ENCODE measurements at regions not wholly inside any gene's neighbourhood (a gene's known extent, or its start where the extent isn't known, plus 50 kb on each side); places are given as distances from the start of the nearest gene placed in this dataset.

DNA sequence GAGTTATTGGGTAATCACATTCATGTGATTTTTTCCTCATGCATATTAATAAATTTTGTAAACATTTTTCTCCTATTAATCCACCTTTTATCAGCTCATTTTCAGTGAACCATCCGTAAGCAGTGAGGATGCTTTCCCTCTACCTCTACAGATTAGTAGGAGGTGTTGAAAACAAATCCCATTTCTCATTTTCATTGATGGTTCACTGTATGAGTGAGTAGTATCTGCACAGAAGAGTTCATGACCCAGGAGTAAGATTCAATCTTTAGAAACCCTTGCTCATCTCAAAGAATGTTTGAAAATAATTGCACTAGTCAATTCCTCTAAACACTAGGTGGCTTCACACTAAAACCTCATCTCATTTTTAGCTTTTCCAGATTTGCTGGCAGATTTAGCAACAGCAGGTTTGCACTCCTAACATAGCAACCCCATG, 440.0 kb downstream of the HAO1 start:
- TF ChIP-seq TAF1 (IDR thresholded peaks at IDR 0.05; ENCODE audit: low read depth, low read length) (no peak), POLR2A (IDR thresholded peaks at IDR 0.05; ENCODE audit: low read depth, low read length) (no peak), POLR2AphosphoS5 (IDR thresholded peaks at IDR 0.05; ENCODE audit: low read depth, low read length) (no peak), PAX5 (IDR thresholded peaks at IDR 0.05; ENCODE audit: insufficient read depth, low read length, severe bottlenecking) (no peak), SPI1 (IDR thresholded peaks at IDR 0.05; ENCODE audit: low read depth, low read length) (no peak)

Measured in GM12891 (cell line).